ENCODE measurements at regions not wholly inside any gene's neighbourhood (a gene's known extent, or its start where the extent isn't known, plus 50 kb on each side); places are given as distances from the start of the nearest gene placed in this dataset.

DNA sequence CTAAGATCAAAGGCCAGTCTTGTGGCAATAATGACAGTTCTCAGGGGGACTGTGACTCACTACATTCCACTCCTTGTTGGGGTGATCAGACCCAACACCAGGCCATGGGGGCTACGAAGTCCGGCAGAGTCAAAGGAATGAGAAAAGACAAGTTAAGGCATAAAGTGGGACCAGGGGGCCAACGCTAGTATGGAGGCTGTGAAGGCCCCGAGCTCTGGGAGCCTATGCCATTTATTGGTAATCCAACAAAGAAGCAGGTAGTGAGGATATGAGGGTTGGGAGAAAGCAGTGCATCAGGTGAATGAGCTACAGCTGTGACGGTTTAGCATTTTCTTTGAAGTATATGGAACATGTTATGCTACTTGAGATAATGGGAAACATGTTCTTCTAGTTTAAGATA is 104.4 kb upstream of the C2CD4B start:
- no peaks in the 10 kb centered on the region for H3K9me2 ChIP-seq (ENCODE audit: insufficient read depth, low read length)
- no peaks in the 10 kb centered on the region for H3K27me3 ChIP-seq (ENCODE audit: insufficient read depth, low read depth, low read length)
- H3K4me2 ChIP-seq (ENCODE audit: low read length) = no peak overlapping the region
- TF ChIP-seq EZH2 (IDR thresholded peaks at IDR 0.05; ENCODE audit: borderline replicate concordance, insufficient read depth, low read length, poor library complexity, severe bottlenecking) (no peak), POLR2AphosphoS5 (IDR thresholded peaks at IDR 0.05) (no peak), MXI1 (conservative IDR thresholded peaks at IDR 0.05; ENCODE audit: poor library complexity, severe bottlenecking) (no peak), SMC3 (conservative IDR thresholded peaks at IDR 0.05; ENCODE audit: poor library complexity) (no peak), RAD21 (conservative IDR thresholded peaks at IDR 0.05) (no peak), TAF1 (IDR thresholded peaks at IDR 0.05; ENCODE audit: low read depth) (no peak), EP300 (conservative IDR thresholded peaks at IDR 0.05; ENCODE audit: poor library complexity, severe bottlenecking) (no peak)
- TF ChIP-seq, protein P1, sequence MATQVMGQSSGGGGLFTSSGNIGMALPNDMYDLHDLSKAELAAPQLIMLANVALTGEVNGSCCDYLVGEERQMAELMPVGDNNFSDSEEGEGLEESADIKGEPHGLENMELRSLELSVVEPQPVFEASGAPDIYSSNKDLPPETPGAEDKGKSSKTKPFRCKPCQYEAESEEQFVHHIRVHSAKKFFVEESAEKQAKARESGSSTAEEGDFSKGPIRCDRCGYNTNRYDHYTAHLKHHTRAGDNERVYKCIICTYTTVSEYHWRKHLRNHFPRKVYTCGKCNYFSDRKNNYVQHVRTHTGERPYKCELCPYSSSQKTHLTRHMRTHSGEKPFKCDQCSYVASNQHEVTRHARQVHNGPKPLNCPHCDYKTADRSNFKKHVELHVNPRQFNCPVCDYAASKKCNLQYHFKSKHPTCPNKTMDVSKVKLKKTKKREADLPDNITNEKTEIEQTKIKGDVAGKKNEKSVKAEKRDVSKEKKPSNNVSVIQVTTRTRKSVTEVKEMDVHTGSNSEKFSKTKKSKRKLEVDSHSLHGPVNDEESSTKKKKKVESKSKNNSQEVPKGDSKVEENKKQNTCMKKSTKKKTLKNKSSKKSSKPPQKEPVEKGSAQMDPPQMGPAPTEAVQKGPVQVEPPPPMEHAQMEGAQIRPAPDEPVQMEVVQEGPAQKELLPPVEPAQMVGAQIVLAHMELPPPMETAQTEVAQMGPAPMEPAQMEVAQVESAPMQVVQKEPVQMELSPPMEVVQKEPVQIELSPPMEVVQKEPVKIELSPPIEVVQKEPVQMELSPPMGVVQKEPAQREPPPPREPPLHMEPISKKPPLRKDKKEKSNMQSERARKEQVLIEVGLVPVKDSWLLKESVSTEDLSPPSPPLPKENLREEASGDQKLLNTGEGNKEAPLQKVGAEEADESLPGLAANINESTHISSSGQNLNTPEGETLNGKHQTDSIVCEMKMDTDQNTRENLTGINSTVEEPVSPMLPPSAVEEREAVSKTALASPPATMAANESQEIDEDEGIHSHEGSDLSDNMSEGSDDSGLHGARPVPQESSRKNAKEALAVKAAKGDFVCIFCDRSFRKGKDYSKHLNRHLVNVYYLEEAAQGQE (IDR thresholded peaks at IDR 0.05; ENCODE audit: borderline replicate concordance) = no peak
- TF ChIP-seq, protein P2, sequence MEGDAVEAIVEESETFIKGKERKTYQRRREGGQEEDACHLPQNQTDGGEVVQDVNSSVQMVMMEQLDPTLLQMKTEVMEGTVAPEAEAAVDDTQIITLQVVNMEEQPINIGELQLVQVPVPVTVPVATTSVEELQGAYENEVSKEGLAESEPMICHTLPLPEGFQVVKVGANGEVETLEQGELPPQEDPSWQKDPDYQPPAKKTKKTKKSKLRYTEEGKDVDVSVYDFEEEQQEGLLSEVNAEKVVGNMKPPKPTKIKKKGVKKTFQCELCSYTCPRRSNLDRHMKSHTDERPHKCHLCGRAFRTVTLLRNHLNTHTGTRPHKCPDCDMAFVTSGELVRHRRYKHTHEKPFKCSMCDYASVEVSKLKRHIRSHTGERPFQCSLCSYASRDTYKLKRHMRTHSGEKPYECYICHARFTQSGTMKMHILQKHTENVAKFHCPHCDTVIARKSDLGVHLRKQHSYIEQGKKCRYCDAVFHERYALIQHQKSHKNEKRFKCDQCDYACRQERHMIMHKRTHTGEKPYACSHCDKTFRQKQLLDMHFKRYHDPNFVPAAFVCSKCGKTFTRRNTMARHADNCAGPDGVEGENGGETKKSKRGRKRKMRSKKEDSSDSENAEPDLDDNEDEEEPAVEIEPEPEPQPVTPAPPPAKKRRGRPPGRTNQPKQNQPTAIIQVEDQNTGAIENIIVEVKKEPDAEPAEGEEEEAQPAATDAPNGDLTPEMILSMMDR (IDR thresholded peaks at IDR 0.05; ENCODE audit: poor library complexity, severe bottlenecking) = no peak
- H4K20me1 ChIP-seq (ENCODE audit: insufficient read depth) = no peaks in the 10 kb centered on the region
- H3K9ac ChIP-seq (ENCODE audit: low read length) = no peak overlapping the region
- no peaks in the 10 kb centered on the region for H3K36me3 ChIP-seq (ENCODE audit: insufficient read depth, low read length)
- no peak overlapping the region for H2AFZ ChIP-seq (ENCODE audit: low read depth, low read length)
- peaks cover 5% of the 10 kb centered on the region for H3K9me3 ChIP-seq (ENCODE audit: low read length)
- no peaks in the 10 kb centered on the region for H3K79me2 ChIP-seq (replicated peaks; ENCODE audit: insufficient read depth, low read length)
- no peak overlapping the region for H3K4me3 ChIP-seq (ENCODE audit: low read length)
- H3F3A ChIP-seq (ENCODE audit: insufficient read depth, low read length, poor library complexity, severe bottlenecking) = no peaks in the 10 kb centered on the region
- no peak overlapping the region for H3K27ac ChIP-seq (ENCODE audit: low read length)

DNA sequence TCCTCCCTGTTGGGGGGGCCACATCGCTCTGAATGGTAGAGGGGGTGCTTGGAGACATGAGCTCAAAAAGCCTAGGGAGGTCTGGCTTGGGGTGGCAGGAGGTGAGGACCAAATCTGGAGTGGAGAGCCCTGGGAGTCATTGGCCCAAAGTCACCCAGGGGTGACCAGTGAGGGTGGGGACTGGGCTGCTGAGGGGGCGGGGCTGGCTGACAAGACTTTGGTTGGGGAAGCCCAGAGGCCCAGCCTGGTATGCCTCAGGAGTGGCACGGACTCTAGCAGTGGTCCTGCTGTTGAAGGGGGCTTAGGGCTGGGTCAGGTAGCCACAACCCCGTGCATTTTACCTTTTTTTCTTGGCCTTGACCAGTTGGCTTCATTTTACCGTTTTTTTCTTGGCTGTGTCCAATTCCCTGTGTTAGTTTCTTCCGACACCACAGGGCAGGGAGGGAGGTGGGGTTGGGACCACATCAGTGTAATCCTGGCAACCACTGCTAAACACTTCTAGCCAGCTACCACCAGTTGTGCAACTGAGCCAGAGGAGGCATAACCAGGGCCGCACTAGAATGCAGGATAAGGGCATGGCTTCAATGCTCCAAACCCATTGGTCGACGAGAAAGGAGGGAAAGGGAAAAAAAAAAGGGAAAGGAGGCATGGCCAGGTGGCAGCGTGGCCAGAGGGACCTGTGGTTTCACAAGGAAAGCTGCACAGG is 105.3 kb upstream of the C2CD4B start:
- Histone ChIP-seq H3K9me2 (ENCODE audit: insufficient read depth, low read length) (no peaks in the 10 kb centered on the region), H2AFZ (ENCODE audit: low read depth, low read length) (no peak overlapping the region), H3K9ac (ENCODE audit: low read length) (no peak overlapping the region), H3K27ac (ENCODE audit: low read length) (no peak overlapping the region), H3K36me3 (ENCODE audit: insufficient read depth, low read length) (no peaks in the 10 kb centered on the region), H3K4me2 (ENCODE audit: low read length) (no peak overlapping the region), H3K27me3 (ENCODE audit: insufficient read depth, low read depth, low read length) (no peaks in the 10 kb centered on the region), H3F3A (ENCODE audit: insufficient read depth, low read length, poor library complexity, severe bottlenecking) (no peaks in the 10 kb centered on the region), H3K9me3 (ENCODE audit: low read length) (peaks cover 5% of the 10 kb centered on the region), H3K4me3 (ENCODE audit: low read length) (no peak overlapping the region), H4K20me1 (ENCODE audit: insufficient read depth) (no peaks in the 10 kb centered on the region), H3K79me2 (replicated peaks; ENCODE audit: insufficient read depth, low read length) (no peaks in the 10 kb centered on the region)
- TF ChIP-seq RAD21 (conservative IDR thresholded peaks at IDR 0.05) (no peak), EZH2 (IDR thresholded peaks at IDR 0.05; ENCODE audit: borderline replicate concordance, insufficient read depth, low read length, poor library complexity, severe bottlenecking) (no peak), POLR2AphosphoS5 (IDR thresholded peaks at IDR 0.05) (no peak), MXI1 (conservative IDR thresholded peaks at IDR 0.05; ENCODE audit: poor library complexity, severe bottlenecking) (no peak), SMC3 (conservative IDR thresholded peaks at IDR 0.05; ENCODE audit: poor library complexity) (no peak), EP300 (conservative IDR thresholded peaks at IDR 0.05; ENCODE audit: poor library complexity, severe bottlenecking) (no peak), TAF1 (IDR thresholded peaks at IDR 0.05; ENCODE audit: low read depth) (no peak)
- TF ChIP-seq, protein P1 (IDR thresholded peaks at IDR 0.05; ENCODE audit: borderline replicate concordance) = no peak
- TF ChIP-seq, protein P2 (IDR thresholded peaks at IDR 0.05; ENCODE audit: poor library complexity, severe bottlenecking) = no peak
